ENCODE measurements at regions not wholly inside any gene's neighbourhood (a gene's known extent, or its start where the extent isn't known, plus 50 kb on each side); places are given as distances from the start of the nearest gene placed in this dataset.

- Histone ChIP-seq H3K9me1 (ENCODE audit: control insufficient read depth, insufficient read depth, low read length) (no peaks in the 10 kb centered on the region), H3K27me3 (ENCODE audit: control insufficient read depth in 2 of 2, insufficient read depth in 2 of 2, low read length in 2 of 2) (peaks cover 0 to under 1% of the 10 kb centered on the region in 2 experiments; a peak in 2 of 5 replicates), H4K20me1 (replicated peaks; ENCODE audit: control insufficient read depth, insufficient read depth, low read length) (no peaks in the 10 kb centered on the region), H3K4me2 (ENCODE audit: insufficient read depth, low read length) (no peak overlapping the region), H3K9ac (ENCODE audit: insufficient read depth in 1 of 2, low read depth in 2 of 2, low read length in 2 of 2) (no peak overlapping the region), H2AFZ (ENCODE audit: low read depth, low read length) (no peak overlapping the region), H3K4me3 (no peak overlapping the region), H3K4me1 (replicated peaks in 1 of 2; ENCODE audit: control insufficient read depth in 2 of 2, insufficient read depth in 2 of 2, low read length in 2 of 2) (no peaks in the 10 kb centered on the region), H3K36me3 (ENCODE audit: control insufficient read depth, insufficient read depth, low read length) (no peaks in the 10 kb centered on the region), H3K9me3 (replicated peaks; ENCODE audit: control insufficient read depth, insufficient read depth, low read depth, low read length) (no peaks in the 10 kb centered on the region), H3K27ac (ENCODE audit: extremely low read depth, low read depth, low read length) (no peak overlapping the region), H3K79me2 (ENCODE audit: control insufficient read depth, insufficient read depth, low read length) (no peaks in the 10 kb centered on the region)
- 0% methylated on average over 7 of the region's 7 CpGs for WGBS (ENCODE audit: insufficient coverage, low coverage, missing lambda C conversion rate)
- intact Hi-C loops (cut with micrococcal nuclease): no loop called here
- DNase-seq (ENCODE audit: extremely low read depth in 1 of 4, low spot score in 3 of 4) (no peak), FAIRE-seq (no peak), ATAC-seq (no peak)
- ChIA-PET CTCF (ENCODE audit: low intra/inter-chr PET ratio) (no interaction called here), POLR2A (interaction anchor here (0.6 to 1.0 kb wide), 2 partner anchors 109 to 147 kb away, joined by 3 read pairs; no protein-coding TSS in a partner anchor)
- in situ Hi-C loops (cut with MboI): no loop called here
- BruUV-seq (replicated peaks): no TSS peak
- no peak for TF ChIP-seq CLOCK (CRISPR knock-in tag; IDR thresholded peaks at IDR 0.05; ENCODE audit: borderline replicate concordance)
- TF ChIP-seq HDAC6 (IDR thresholded peaks at IDR 0.05; ENCODE audit: low read depth, low read length): no peak
- TF ChIP-seq ZNF280B (CRISPR knock-in tag; IDR thresholded peaks at IDR 0.05): no peak
- TF ChIP-seq LEF1 (IDR thresholded peaks at IDR 0.05): no peak
- TF ChIP-seq ZBTB2 (IDR thresholded peaks at IDR 0.05): no peak
- TF ChIP-seq ZNF175 (CRISPR knock-in tag; IDR thresholded peaks at IDR 0.05; ENCODE audit: low read depth): no peak
- no peak for TF ChIP-seq RBBP5 (IDR thresholded peaks at IDR 0.05; ENCODE audit: borderline replicate concordance, insufficient read depth, low read length, poor library complexity, severe bottlenecking)
- no peak for TF ChIP-seq RBM39 (optimal IDR thresholded peaks at IDR 0.05; ENCODE audit: low read depth, low read length)
- no peak for TF ChIP-seq FOXA1 (IDR thresholded peaks at IDR 0.05; ENCODE audit: borderline replicate concordance)
- TF ChIP-seq KLF10 (CRISPR knock-in tag; IDR thresholded peaks at IDR 0.05): no peak
These were observed 259.9 kb upstream of the RPL38 start for GRCh38 chr17:73943416-73944110.
